HepG2 (cell line): ENCODE measurements at regions not wholly inside any gene's neighbourhood (a gene's known extent, or its start where the extent isn't known, plus 50 kb on each side); places are given as distances from the start of the nearest gene placed in this dataset.
A peak's percentile ranks its signal among the peaks of the same experiment; 100 is the strongest.

Experiments
- CBX2 ChIP-seq, 2 experiments: fragments of 200-600 bp in 1 of 2; sonication (generic); formaldehyde crosslinking in 1 of 2; IDR thresholded peaks; 2 replicates each; pipeline versions ENCODE4 v1.7.0 to v1.8.1; 2018 to 2022; ENCODE audit warnings: low read depth in 2 of 2, low read length in 1 of 2, mild to moderate bottlenecking in 1 of 2, missing genetic modification reagents in 1 of 2
- EP300 ChIP-seq, 3 experiments: sonication (generic) in 1 of 3; formaldehyde crosslinking in 1 of 3; IDR thresholded peaks; 2 replicates each; pipeline versions ENCODE4 v1.5.1 to v1.6.1; 2011 to 2020; ENCODE audit warnings: low read depth in 2 of 3, low read length in 2 of 3, borderline replicate concordance in 1 of 3, improper control_type of control experiment in 1 of 3, mild to moderate bottlenecking in 1 of 3, missing genetic modification reagents in 1 of 3, moderate library complexity in 1 of 3
- GATAD2A ChIP-seq: IDR thresholded peaks from 2 replicates; pipeline ENCODE4 v1.6.1; 2016
- HDAC1 ChIP-seq: sonication (generic); formaldehyde crosslinking; IDR thresholded peaks from 2 replicates; pipeline ENCODE4 v1.5.1; 2020; ENCODE audit warnings: mild to moderate bottlenecking, missing genetic modification reagents
- PCBP1 ChIP-seq: fragments of 200-400 bp; formaldehyde crosslinking; IDR thresholded peaks from 2 replicates; pipeline ENCODE4 v1.6.1; 2017; ENCODE audit warnings: mild to moderate bottlenecking, low read depth, low read length, borderline replicate concordance
- RFXAP ChIP-seq: sonication (generic); formaldehyde crosslinking; IDR thresholded peaks from 2 replicates; pipeline ENCODE4 v1.4.0; 2020; ENCODE audit warnings: missing genetic modification reagents, borderline replicate concordance
- SOX5 ChIP-seq: IDR thresholded peaks from 2 replicates; pipeline ENCODE4 v1.6.1; 2016; ENCODE audit warnings: borderline replicate concordance
- ZNF510 ChIP-seq: sonication (generic); formaldehyde crosslinking; IDR thresholded peaks from 2 replicates; pipeline ENCODE4 v1.4.0; 2020; ENCODE audit warnings: low read depth, mild to moderate bottlenecking, missing genetic modification reagents
- ZSCAN21 ChIP-seq: sonication (generic); formaldehyde crosslinking; IDR thresholded peaks from 2 replicates; pipeline ENCODE4 v1.8.0; 2022; ENCODE audit warnings: mild to moderate bottlenecking, missing genetic modification reagents, moderate library complexity, borderline replicate concordance
- TF ChIP-seq, protein P1 (sequence below): IDR thresholded peaks from 2 replicates; pipeline ENCODE4 v1.6.1; 2016; ENCODE audit warnings: low read depth, missing genetic modification reagents, missing compliant biosample characterization
- TF ChIP-seq, protein P2 (sequence below): sonication (generic); formaldehyde crosslinking; IDR thresholded peaks from 2 replicates; pipeline ENCODE4 v1.5.1; 2020; ENCODE audit warnings: mild to moderate bottlenecking, missing genetic modification reagents, borderline replicate concordance
- TF ChIP-seq, protein P3 (sequence below): sonication (generic); formaldehyde crosslinking; conservative IDR thresholded peaks from 2 replicates; pipeline ENCODE4 v1.4.0; 2020; ENCODE audit warnings: mild to moderate bottlenecking, missing genetic modification reagents, moderate library complexity

DNA sequence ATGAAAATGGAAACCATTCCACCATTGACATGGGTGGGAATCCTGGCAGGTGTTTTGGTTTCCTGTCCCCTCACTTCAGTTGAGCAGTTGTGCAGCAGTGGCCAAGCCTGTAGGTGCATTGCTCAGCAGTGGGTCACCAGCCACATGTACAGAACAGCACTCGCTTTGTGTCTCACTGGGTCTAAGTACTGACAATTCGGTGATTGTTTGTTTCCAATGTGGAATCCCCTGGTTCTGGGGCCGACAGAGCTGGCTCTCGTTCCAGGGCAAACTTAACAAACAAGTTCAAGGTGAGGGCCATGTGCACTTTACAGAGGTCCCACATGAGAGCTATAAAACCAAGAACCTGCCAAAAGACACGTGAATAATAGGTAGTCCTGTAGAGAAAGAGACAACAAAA is 54.1 kb upstream of the SPATA13 start (continued):
- TF ChIP-seq, protein P1, sequence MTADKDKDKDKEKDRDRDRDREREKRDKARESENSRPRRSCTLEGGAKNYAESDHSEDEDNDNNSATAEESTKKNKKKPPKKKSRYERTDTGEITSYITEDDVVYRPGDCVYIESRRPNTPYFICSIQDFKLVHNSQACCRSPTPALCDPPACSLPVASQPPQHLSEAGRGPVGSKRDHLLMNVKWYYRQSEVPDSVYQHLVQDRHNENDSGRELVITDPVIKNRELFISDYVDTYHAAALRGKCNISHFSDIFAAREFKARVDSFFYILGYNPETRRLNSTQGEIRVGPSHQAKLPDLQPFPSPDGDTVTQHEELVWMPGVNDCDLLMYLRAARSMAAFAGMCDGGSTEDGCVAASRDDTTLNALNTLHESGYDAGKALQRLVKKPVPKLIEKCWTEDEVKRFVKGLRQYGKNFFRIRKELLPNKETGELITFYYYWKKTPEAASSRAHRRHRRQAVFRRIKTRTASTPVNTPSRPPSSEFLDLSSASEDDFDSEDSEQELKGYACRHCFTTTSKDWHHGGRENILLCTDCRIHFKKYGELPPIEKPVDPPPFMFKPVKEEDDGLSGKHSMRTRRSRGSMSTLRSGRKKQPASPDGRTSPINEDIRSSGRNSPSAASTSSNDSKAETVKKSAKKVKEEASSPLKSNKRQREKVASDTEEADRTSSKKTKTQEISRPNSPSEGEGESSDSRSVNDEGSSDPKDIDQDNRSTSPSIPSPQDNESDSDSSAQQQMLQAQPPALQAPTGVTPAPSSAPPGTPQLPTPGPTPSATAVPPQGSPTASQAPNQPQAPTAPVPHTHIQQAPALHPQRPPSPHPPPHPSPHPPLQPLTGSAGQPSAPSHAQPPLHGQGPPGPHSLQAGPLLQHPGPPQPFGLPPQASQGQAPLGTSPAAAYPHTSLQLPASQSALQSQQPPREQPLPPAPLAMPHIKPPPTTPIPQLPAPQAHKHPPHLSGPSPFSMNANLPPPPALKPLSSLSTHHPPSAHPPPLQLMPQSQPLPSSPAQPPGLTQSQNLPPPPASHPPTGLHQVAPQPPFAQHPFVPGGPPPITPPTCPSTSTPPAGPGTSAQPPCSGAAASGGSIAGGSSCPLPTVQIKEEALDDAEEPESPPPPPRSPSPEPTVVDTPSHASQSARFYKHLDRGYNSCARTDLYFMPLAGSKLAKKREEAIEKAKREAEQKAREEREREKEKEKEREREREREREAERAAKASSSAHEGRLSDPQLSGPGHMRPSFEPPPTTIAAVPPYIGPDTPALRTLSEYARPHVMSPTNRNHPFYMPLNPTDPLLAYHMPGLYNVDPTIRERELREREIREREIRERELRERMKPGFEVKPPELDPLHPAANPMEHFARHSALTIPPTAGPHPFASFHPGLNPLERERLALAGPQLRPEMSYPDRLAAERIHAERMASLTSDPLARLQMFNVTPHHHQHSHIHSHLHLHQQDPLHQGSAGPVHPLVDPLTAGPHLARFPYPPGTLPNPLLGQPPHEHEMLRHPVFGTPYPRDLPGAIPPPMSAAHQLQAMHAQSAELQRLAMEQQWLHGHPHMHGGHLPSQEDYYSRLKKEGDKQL (CRISPR knock-in tag) = no peak
- TF ChIP-seq CBX2 (IDR thresholded peaks at IDR 0.05; ENCODE audit: low read depth, low read length) (no peak), CBX2 (CRISPR knock-in tag; IDR thresholded peaks at IDR 0.05; ENCODE audit: low read depth) (no peak), ZNF510 (CRISPR knock-in tag) (no peak), EP300 (IDR thresholded peaks at IDR 0.05; ENCODE audit: low read depth in 2 of 2, low read length in 2 of 2) (peak in 1 of 2 experiments; percentile 55; a peak in 2 of 4 replicates), EP300 (CRISPR knock-in tag; IDR thresholded peaks at IDR 0.05; ENCODE audit: borderline replicate concordance) (0 out of 2 replicates have a peak, but pooled peaks have one; percentile 14), HDAC1 (CRISPR knock-in tag) (peak; percentile 39; the same call in 1 of the 2 replicates), SOX5 (CRISPR knock-in tag) (peak; percentile 80; the same call in 1 of the 2 replicates), RFXAP (CRISPR knock-in tag) (0 out of 2 replicates have a peak, but pooled peaks have one; percentile 34), PCBP1 (no peak), GATAD2A (peak; percentile 77), ZSCAN21 (CRISPR knock-in tag) (peak; percentile 81)
- TF ChIP-seq, protein P2, sequence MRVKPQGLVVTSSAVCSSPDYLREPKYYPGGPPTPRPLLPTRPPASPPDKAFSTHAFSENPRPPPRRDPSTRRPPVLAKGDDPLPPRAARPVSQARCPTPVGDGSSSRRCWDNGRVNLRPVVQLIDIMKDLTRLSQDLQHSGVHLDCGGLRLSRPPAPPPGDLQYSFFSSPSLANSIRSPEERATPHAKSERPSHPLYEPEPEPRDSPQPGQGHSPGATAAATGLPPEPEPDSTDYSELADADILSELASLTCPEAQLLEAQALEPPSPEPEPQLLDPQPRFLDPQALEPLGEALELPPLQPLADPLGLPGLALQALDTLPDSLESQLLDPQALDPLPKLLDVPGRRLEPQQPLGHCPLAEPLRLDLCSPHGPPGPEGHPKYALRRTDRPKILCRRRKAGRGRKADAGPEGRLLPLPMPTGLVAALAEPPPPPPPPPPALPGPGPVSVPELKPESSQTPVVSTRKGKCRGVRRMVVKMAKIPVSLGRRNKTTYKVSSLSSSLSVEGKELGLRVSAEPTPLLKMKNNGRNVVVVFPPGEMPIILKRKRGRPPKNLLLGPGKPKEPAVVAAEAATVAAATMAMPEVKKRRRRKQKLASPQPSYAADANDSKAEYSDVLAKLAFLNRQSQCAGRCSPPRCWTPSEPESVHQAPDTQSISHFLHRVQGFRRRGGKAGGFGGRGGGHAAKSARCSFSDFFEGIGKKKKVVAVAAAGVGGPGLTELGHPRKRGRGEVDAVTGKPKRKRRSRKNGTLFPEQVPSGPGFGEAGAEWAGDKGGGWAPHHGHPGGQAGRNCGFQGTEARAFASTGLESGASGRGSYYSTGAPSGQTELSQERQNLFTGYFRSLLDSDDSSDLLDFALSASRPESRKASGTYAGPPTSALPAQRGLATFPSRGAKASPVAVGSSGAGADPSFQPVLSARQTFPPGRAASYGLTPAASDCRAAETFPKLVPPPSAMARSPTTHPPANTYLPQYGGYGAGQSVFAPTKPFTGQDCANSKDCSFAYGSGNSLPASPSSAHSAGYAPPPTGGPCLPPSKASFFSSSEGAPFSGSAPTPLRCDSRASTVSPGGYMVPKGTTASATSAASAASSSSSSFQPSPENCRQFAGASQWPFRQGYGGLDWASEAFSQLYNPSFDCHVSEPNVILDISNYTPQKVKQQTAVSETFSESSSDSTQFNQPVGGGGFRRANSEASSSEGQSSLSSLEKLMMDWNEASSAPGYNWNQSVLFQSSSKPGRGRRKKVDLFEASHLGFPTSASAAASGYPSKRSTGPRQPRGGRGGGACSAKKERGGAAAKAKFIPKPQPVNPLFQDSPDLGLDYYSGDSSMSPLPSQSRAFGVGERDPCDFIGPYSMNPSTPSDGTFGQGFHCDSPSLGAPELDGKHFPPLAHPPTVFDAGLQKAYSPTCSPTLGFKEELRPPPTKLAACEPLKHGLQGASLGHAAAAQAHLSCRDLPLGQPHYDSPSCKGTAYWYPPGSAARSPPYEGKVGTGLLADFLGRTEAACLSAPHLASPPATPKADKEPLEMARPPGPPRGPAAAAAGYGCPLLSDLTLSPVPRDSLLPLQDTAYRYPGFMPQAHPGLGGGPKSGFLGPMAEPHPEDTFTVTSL (CRISPR knock-in tag) = 0 out of 2 replicates have a peak, but pooled peaks have one; percentile 37
- TF ChIP-seq, protein P3, sequence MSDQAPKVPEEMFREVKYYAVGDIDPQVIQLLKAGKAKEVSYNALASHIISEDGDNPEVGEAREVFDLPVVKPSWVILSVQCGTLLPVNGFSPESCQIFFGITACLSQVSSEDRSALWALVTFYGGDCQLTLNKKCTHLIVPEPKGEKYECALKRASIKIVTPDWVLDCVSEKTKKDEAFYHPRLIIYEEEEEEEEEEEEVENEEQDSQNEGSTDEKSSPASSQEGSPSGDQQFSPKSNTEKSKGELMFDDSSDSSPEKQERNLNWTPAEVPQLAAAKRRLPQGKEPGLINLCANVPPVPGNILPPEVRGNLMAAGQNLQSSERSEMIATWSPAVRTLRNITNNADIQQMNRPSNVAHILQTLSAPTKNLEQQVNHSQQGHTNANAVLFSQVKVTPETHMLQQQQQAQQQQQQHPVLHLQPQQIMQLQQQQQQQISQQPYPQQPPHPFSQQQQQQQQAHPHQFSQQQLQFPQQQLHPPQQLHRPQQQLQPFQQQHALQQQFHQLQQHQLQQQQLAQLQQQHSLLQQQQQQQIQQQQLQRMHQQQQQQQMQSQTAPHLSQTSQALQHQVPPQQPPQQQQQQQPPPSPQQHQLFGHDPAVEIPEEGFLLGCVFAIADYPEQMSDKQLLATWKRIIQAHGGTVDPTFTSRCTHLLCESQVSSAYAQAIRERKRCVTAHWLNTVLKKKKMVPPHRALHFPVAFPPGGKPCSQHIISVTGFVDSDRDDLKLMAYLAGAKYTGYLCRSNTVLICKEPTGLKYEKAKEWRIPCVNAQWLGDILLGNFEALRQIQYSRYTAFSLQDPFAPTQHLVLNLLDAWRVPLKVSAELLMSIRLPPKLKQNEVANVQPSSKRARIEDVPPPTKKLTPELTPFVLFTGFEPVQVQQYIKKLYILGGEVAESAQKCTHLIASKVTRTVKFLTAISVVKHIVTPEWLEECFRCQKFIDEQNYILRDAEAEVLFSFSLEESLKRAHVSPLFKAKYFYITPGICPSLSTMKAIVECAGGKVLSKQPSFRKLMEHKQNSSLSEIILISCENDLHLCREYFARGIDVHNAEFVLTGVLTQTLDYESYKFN (CRISPR knock-in tag) = peak; percentile 37; the same call in 1 of the 2 replicates
